ENCODE measurements at regions not wholly inside any gene's neighbourhood (a gene's known extent, or its start where the extent isn't known, plus 50 kb on each side); places are given as distances from the start of the nearest gene placed in this dataset.

DNA sequence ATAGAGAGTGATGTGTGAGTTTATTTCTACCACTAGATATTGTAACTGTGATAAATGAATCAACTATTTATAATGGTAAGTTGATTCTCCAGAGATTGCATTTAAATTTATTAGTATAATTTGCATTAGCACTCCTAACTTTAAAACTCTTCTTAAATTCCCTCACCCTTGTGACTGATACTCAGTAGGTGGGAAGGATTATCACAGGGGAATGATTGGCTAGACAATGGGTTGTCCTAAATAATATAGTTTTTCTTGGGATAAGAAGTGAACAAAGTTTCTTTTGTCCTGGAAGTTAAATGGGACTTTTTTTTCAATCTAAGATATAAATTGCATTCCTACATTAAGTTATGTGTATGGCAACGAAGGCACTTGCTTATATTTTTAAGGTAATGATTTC lies 169.2 kb upstream of the PITX2 start:
- intact Hi-C loops (cut with DNase I) = no loop called here
- no peak overlapping the region for H3K4me3 ChIP-seq
- no peaks in the 10 kb centered on the region for H3K4me1 ChIP-seq
- TF ChIP-seq, protein P1, sequence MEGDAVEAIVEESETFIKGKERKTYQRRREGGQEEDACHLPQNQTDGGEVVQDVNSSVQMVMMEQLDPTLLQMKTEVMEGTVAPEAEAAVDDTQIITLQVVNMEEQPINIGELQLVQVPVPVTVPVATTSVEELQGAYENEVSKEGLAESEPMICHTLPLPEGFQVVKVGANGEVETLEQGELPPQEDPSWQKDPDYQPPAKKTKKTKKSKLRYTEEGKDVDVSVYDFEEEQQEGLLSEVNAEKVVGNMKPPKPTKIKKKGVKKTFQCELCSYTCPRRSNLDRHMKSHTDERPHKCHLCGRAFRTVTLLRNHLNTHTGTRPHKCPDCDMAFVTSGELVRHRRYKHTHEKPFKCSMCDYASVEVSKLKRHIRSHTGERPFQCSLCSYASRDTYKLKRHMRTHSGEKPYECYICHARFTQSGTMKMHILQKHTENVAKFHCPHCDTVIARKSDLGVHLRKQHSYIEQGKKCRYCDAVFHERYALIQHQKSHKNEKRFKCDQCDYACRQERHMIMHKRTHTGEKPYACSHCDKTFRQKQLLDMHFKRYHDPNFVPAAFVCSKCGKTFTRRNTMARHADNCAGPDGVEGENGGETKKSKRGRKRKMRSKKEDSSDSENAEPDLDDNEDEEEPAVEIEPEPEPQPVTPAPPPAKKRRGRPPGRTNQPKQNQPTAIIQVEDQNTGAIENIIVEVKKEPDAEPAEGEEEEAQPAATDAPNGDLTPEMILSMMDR (IDR thresholded peaks at IDR 0.05) = no peak
- DNase-seq (ENCODE audit: low spot score in 2 of 2) = no peak
- no peaks in the 10 kb centered on the region for H3K9me3 ChIP-seq
- no peaks in the 10 kb centered on the region for H3K36me3 ChIP-seq
- no peaks in the 10 kb centered on the region for H3K27me3 ChIP-seq
- H3K27ac ChIP-seq = no peak overlapping the region

- Histone ChIP-seq H3K27me3 (no peaks in the 10 kb centered on the region), H3K9me3 (no peaks in the 10 kb centered on the region), H3K4me3 (no peak overlapping the region), H3K36me3 (no peaks in the 10 kb centered on the region), H3K27ac (no peak overlapping the region), H3K4me1 (no peaks in the 10 kb centered on the region)
- TF ChIP-seq, protein P1 (IDR thresholded peaks at IDR 0.05) = no peak
- intact Hi-C loops (cut with DNase I) = no loop called here
- no peak for DNase-seq (ENCODE audit: low spot score in 2 of 2)
Observed at GRCh38 chr4:110793381-110793801, 170.5 kb upstream of the PITX2 start.

DNA sequence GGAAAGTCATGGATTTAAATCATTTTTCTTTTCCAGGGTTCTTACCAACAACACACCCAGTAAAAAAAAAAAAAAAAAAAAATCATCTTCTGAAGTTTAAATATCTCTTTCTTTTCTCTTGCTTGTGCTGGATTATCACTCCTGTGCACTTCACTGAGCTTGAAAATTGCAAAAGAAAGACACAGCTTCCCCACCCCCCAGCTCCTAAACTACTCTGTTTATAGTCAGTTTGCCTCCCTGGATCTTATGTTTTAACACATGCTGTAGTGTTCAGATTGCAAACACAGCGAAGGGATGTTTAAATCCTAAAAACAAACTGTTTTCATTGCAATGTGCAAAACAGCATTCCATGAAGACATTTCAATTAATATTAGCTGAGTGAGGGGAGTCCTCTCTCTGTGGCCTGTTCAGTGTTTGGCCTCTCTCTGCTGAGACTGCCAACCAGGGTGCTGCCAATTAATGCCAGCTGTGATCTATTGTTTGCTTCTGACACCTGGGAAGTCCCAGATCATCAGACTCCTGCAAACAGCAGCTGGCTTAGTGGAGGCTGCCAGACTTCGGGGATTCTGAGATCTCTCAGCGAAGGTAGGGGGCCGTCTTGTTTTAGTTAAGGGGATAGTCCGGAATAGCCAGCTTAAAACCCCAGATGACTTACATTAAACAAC lies 171.1 kb upstream of the PITX2 start:
- TF ChIP-seq, protein P1 (IDR thresholded peaks at IDR 0.05) = no peak
- H3K4me3 ChIP-seq = no peak overlapping the region
- no peaks in the 10 kb centered on the region for H3K9me3 ChIP-seq
- no peaks in the 10 kb centered on the region for H3K36me3 ChIP-seq
- no peaks in the 10 kb centered on the region for H3K4me1 ChIP-seq
- intact Hi-C loops (cut with DNase I) = no loop called here
- no peak overlapping the region for H3K27ac ChIP-seq
- no peaks in the 10 kb centered on the region for H3K27me3 ChIP-seq
- no peak for DNase-seq (ENCODE audit: low spot score in 2 of 2)

DNA sequence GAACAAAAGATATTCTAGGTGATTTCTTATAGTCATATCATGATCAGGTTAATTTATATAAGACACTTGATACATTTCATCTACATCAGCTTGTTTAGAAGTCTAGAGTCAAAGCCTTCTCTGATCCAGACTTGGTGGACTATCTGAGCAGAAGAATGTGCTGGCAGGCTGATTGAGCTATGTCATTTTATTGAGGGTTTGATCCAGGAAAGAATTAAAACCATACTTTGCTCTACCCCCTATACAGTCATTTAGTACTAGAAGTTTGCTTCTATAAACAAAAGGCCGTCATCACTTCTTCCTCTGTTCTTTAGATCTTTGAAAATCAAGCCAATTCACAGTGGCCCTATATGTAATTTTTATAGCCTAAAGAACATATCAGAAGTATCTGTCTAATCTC lies 173.1 kb upstream of the PITX2 start:
- TF ChIP-seq, protein P1 (IDR thresholded peaks at IDR 0.05) = no peak
- Histone ChIP-seq H3K9me3 (no peaks in the 10 kb centered on the region), H3K27me3 (no peaks in the 10 kb centered on the region)

DNA sequence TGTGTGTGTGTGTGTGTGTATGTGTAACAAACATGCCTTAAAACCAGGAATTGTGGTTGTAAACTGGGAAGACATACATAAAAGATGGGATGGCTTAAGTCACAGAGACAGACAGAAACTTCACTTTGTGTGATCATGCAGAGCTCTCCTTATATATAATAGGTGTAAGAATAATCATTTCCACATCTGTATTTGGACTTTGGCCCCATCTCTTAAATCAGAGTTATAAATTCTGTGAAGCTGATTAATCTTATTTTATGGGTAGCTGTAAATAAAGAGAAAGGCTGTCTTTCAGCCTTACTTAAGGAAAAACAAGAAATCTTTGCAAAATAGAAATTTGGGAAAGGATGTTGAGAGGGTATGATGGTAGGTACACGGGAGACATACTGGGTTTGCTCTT lies 174.6 kb upstream of the PITX2 start:
- H3K27ac ChIP-seq = no peak overlapping the region
- intact Hi-C loops (cut with DNase I) = no loop called here

More for the DNA sequence above, 173.1 kb upstream of the PITX2 start:
- no peaks in the 10 kb centered on the region for H3K4me1 ChIP-seq
- no peak for DNase-seq (ENCODE audit: low spot score in 2 of 2)
- H3K36me3 ChIP-seq = no peaks in the 10 kb centered on the region
- H3K27ac ChIP-seq = no peak overlapping the region
- intact Hi-C loops (cut with DNase I) = no loop called here
- H3K4me3 ChIP-seq = no peak overlapping the region

More for the DNA sequence above, 174.6 kb upstream of the PITX2 start:
- Histone ChIP-seq H3K4me1 (no peaks in the 10 kb centered on the region), H3K9me3 (no peaks in the 10 kb centered on the region), H3K4me3 (no peak overlapping the region), H3K27me3 (no peaks in the 10 kb centered on the region), H3K36me3 (no peaks in the 10 kb centered on the region)
- TF ChIP-seq, protein P1 (IDR thresholded peaks at IDR 0.05) = no peak
- DNase-seq (ENCODE audit: low spot score in 2 of 2) = no peak
